Esophagus squamous epithelium (tissue), 5 donors: ENCODE measurements at regions not wholly inside any gene's neighbourhood (a gene's known extent, or its start where the extent isn't known, plus 50 kb on each side); places are given as distances from the start of the nearest gene placed in this dataset.

Source experiments
- DNase-seq: peaks from one replicate; lab custom pipeline; 2025; lab: John Stamatoyannopoulos, UW
- H3K27ac ChIP-seq, 4 donors: fragments of 200-600 bp; sonication (generic); one replicate each; pipeline ENCODE4 v1.5.1; 2016 to 2019; ENCODE audit warnings: mild to moderate bottlenecking in 1 of 4
- H3K27me3 ChIP-seq, 4 donors: fragments of 200-600 bp; sonication (generic); 1 replicate in 3 of 4; 2 replicates in 1 of 4; pipeline versions ENCODE4 v1.5.1 to v1.6.0; 2017 to 2021; ENCODE audit warnings: antibody characterized with exemption in 1 of 4
- H3K36me3 ChIP-seq, 3 donors: fragments of 200-600 bp; sonication (generic); one replicate each; pipeline ENCODE4 v1.5.1; 2016 to 2019
- H3K4me1 ChIP-seq, 3 donors: fragments of 200-600 bp; sonication (generic); one replicate each; pipeline ENCODE4 v1.5.1; 2017 to 2019
- H3K4me3 ChIP-seq, 4 donors: fragments of 200-600 bp; sonication (generic); 1 replicate in 3 of 4; 2 replicates in 1 of 4; pipeline ENCODE4 v1.5.1; 2016 to 2019; ENCODE audit warnings: mild to moderate bottlenecking in 2 of 4, moderate library complexity in 1 of 4
- H3K9me3 ChIP-seq, 3 donors: fragments of 200-600 bp; sonication (generic); one replicate each; pipeline ENCODE4 v1.5.1; 2016 to 2019
- POLR2A ChIP-seq, 4 donors: fragments of 450-650 bp; IDR thresholded peaks; one replicate each; pipeline ENCODE4 v1.6.1; 2017; ENCODE audit warnings: antibody characterized with exemption in 4 of 4, mild to moderate bottlenecking in 4 of 4, moderate library complexity in 3 of 4
- WGBS, 2 donors: methylation state at CpG; one replicate each; pipeline ENCODE4 v1.1.5; 2018; 5-methylcytosine and 5-hydroxymethylcytosine counted together
- intact Hi-C: fragments of 100-400 bp; cut with DNase I; formaldehyde crosslinking; loops from one replicate; pipeline ENCODE4 v1.15.0; 2022
- TF ChIP-seq, protein P1 (sequence below), 6 experiments: fragments of 450-650 bp in 4 of 6; fragments of 200-600 bp in 2 of 6; sonication (generic) in 2 of 6; IDR thresholded peaks; one replicate each; pipeline ENCODE4 v1.5.1; 2016 to 2019; ENCODE audit warnings: antibody characterized with exemption in 6 of 6, mild to moderate bottlenecking in 4 of 6, moderate library complexity in 4 of 6
- donor health status: DM: yes; HTN: yes; CAD: no.

DNA sequence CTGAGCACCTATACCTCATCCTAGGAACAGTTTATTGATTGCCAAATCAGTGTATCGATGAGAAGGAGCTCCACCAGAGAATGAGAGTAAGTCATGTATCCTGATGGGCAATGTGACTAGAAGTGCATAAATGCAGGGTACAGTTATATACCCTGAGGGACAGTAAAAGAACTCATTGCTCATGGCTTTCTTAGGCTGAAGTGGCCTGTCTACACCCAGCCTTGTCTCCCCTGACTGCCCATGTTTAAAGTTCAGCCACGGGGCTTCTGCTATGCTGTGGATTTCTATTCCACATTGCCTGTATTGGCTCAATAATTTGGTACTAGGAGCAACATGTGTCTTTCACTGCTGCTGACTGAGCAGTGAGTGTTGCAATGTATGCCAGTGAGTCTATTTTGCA lies 400.4 kb upstream of the IMPG1 start:
- TF ChIP-seq, protein P1, sequence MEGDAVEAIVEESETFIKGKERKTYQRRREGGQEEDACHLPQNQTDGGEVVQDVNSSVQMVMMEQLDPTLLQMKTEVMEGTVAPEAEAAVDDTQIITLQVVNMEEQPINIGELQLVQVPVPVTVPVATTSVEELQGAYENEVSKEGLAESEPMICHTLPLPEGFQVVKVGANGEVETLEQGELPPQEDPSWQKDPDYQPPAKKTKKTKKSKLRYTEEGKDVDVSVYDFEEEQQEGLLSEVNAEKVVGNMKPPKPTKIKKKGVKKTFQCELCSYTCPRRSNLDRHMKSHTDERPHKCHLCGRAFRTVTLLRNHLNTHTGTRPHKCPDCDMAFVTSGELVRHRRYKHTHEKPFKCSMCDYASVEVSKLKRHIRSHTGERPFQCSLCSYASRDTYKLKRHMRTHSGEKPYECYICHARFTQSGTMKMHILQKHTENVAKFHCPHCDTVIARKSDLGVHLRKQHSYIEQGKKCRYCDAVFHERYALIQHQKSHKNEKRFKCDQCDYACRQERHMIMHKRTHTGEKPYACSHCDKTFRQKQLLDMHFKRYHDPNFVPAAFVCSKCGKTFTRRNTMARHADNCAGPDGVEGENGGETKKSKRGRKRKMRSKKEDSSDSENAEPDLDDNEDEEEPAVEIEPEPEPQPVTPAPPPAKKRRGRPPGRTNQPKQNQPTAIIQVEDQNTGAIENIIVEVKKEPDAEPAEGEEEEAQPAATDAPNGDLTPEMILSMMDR (IDR thresholded peaks at IDR 0.05), result no peak
- no peak for TF ChIP-seq POLR2A (IDR thresholded peaks at IDR 0.05)
- no peaks in the 10 kb centered on the region for H3K4me1 ChIP-seq
- intact Hi-C loops, result no loop called here
- no peaks in the 10 kb centered on the region for H3K27me3 ChIP-seq
- no peaks in the 10 kb centered on the region for H3K36me3 ChIP-seq
- no peak overlapping the region for H3K27ac ChIP-seq
- H3K4me3 ChIP-seq, result no peak overlapping the region
- DNase-seq, result no peak
- 59 to 73% methylated on average over 2 of the region's 2 CpGs for WGBS, 2 donors
- peaks cover 0 to 14% (median 6%) of the 10 kb centered on the region in 3 donors for H3K9me3 ChIP-seq

DNA sequence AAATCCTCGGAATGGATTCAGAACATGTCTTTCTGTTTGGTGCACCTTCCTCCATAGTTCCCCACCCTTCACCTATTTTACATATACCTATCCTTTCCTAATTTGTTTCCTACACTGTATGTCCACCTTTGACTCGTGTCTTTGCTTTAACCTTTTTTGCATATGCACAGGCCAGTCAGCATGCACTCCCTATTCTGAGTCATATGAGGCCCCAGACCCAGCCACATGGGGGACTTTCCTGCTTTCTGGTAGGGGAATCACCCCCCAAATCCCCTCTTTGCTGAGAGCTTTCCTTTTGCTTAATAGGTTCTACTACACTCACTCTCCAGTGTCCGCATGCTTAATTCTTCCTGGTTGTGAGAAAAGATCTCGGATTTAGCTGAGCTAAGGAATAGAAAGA lies 393.8 kb upstream of the IMPG1 start:
- H3K4me1 ChIP-seq, result no peaks in the 10 kb centered on the region

DNA sequence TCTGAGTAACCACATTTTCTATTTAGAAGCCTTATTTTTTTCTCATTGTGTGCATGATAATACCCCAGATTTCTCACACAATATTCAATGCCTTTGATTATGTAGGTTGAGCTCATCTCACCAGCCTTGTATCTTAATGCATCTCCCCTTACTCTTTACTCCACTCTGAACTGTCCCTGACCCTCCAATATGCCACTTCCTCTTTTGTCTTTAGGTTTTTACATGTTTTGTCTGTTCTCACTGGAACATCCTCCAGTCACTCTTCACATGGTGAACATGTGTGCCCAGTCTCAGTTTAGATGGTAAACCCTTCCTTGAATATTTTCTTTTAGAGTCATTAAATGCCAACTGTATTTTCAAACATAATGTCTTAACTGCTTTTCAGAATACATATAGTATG lies 392.9 kb upstream of the IMPG1 start:
- Histone ChIP-seq H3K36me3 (no peaks in the 10 kb centered on the region), H3K4me3 (no peak overlapping the region), H3K27me3 (no peaks in the 10 kb centered on the region), H3K9me3 (no peaks in the 10 kb centered on the region), H3K4me1 (no peaks in the 10 kb centered on the region), H3K27ac (no peak overlapping the region)
- no peak for TF ChIP-seq POLR2A (IDR thresholded peaks at IDR 0.05)
- TF ChIP-seq, protein P1 (IDR thresholded peaks at IDR 0.05), result no peak
- intact Hi-C loops, result no loop called here
- DNase-seq, result no peak

More for the DNA sequence above, 393.8 kb upstream of the IMPG1 start:
- Histone ChIP-seq H3K27ac (no peak overlapping the region), H3K27me3 (no peaks in the 10 kb centered on the region), H3K36me3 (no peaks in the 10 kb centered on the region), H3K4me3 (no peak overlapping the region), H3K9me3 (no peaks in the 10 kb centered on the region)
- DNase-seq, result no peak
- WGBS, 2 donors, result 67% methylated on average over 4 of the region's 4 CpGs
- TF ChIP-seq POLR2A (IDR thresholded peaks at IDR 0.05), result no peak
- TF ChIP-seq, protein P1 (IDR thresholded peaks at IDR 0.05), result no peak
- intact Hi-C loops, result no loop called here

DNA sequence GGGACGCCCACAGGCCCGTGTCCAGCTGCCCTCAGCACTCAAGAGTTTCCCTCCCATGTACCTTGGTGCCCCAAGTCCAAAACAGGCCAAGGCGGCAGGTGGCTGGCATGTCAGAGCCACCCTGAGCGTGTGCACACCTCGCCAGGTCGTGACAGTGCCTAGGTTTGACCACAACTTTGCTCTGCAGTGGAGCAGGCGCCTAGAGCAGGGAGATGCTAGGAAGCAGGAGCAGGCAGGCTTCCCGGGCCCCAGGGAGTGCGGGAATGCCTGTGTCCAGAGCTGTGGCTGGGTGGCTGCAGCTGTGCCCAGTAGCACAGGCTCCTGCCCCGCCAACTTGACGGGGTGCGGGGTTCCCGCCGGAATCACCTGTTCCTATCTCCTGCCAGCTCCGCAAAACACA lies 380.8 kb upstream of the IMPG1 start:
- Histone ChIP-seq H3K36me3 (no peaks in the 10 kb centered on the region), H3K27ac (no peak overlapping the region), H3K4me1 (no peaks in the 10 kb centered on the region), H3K9me3 (peaks cover 0 to 10% (median 0%) of the 10 kb centered on the region in 3 donors), H3K27me3 (no peaks in the 10 kb centered on the region), H3K4me3 (no peak overlapping the region)
- no peak for TF ChIP-seq POLR2A (IDR thresholded peaks at IDR 0.05)
- TF ChIP-seq, protein P1 (IDR thresholded peaks at IDR 0.05), result no peak
- WGBS, 2 donors, result 96 to 98% methylated on average over 4 to 7 of the region's 15 CpGs
- no peak for DNase-seq
- intact Hi-C loops, result no loop called here

DNA sequence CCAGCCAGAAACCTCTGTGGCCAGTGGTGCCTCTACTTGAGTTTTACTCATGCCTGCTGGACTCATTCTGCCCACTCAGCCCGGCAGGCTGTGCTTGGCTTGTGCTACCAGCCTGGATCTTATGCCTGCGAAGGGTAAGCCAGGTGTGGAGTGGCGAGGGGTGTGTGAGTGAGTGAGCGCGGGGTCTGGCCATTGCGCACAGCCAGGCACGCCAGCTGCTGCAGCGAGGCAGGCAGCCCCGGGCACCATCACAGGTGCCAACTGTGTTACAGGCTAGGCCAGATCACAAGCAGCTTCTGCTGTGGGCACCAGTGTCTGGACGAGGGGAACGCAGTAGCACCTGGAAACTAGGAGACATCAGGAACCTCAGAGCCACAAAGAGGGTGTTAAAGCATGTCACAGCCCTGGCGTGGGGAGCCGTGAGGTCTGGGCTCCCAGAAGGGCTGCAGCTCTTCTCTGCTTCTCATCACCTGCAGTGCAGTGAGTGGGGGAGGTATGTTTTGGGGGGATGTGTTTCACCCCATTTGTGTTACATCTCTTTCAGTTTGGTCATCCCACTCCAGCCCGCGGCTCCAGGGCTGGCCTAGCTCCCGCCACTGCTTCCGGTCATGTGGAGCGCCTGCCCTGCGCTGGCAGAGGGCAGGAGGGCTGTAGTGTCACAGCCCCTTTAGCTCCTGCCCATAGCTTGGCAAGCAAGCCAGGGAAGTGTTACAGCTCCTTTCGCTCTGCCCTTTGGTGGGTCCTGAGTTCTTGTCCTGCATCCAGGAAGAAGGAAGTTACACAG lies 379.7 kb upstream of the IMPG1 start:
- Histone ChIP-seq H3K9me3 (peaks cover 0 to 10% (median 0%) of the 10 kb centered on the region in 3 donors), H3K4me1 (no peaks in the 10 kb centered on the region), H3K27me3 (no peaks in the 10 kb centered on the region), H3K36me3 (no peaks in the 10 kb centered on the region), H3K4me3 (no peak overlapping the region), H3K27ac (no peak overlapping the region)
- WGBS, 2 donors, result 77 to 90% methylated on average over 4 to 12 of the region's 20 CpGs
- intact Hi-C loops, result no loop called here
- DNase-seq, result no peak
- no peak for TF ChIP-seq POLR2A (IDR thresholded peaks at IDR 0.05)
- TF ChIP-seq, protein P1 (IDR thresholded peaks at IDR 0.05), result no peak
